ENCODE measurements at regions not wholly inside any gene's neighbourhood (a gene's known extent, or its start where the extent isn't known, plus 50 kb on each side); places are given as distances from the start of the nearest gene placed in this dataset.

GRCh38 chr7:9785211-9785610, 1188.5 kb upstream of the PHF14 start:
- Mint-ChIP-seq H3K4me1 (no peaks in the 10 kb centered on the region), H3K36me3 (no peaks in the 10 kb centered on the region), H3K4me3 (no peak overlapping the region), H3K9me3 (no peaks in the 10 kb centered on the region), H3K27ac (no peak overlapping the region), H3K27me3 (ENCODE audit: insufficient read depth, low read depth) (no peaks in the 10 kb centered on the region)
- H2AFZ ChIP-seq (replicated peaks) = no peak overlapping the region
- H3K9me3 ChIP-seq (ENCODE audit: low read depth) = no peaks in the 10 kb centered on the region
- H3K27ac ChIP-seq = no peak overlapping the region
- H3K27me3 ChIP-seq = no peaks in the 10 kb centered on the region
- DNase-seq (ENCODE audit: low spot score) = no peak
- no peaks in the 10 kb centered on the region for H4K20me1 ChIP-seq (ENCODE audit: low read depth)
- no peaks in the 10 kb centered on the region for H3K36me3 ChIP-seq
- H3K9ac ChIP-seq = no peak overlapping the region
- no peak overlapping the region for H3K4me2 ChIP-seq
- TF ChIP-seq EZH2 (IDR thresholded peaks at IDR 0.05) (no peak), EZH2phosphoT487 (IDR thresholded peaks at IDR 0.05) (no peak)
- TF ChIP-seq, protein P1, sequence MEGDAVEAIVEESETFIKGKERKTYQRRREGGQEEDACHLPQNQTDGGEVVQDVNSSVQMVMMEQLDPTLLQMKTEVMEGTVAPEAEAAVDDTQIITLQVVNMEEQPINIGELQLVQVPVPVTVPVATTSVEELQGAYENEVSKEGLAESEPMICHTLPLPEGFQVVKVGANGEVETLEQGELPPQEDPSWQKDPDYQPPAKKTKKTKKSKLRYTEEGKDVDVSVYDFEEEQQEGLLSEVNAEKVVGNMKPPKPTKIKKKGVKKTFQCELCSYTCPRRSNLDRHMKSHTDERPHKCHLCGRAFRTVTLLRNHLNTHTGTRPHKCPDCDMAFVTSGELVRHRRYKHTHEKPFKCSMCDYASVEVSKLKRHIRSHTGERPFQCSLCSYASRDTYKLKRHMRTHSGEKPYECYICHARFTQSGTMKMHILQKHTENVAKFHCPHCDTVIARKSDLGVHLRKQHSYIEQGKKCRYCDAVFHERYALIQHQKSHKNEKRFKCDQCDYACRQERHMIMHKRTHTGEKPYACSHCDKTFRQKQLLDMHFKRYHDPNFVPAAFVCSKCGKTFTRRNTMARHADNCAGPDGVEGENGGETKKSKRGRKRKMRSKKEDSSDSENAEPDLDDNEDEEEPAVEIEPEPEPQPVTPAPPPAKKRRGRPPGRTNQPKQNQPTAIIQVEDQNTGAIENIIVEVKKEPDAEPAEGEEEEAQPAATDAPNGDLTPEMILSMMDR (IDR thresholded peaks at IDR 0.05) = no peak
- H3F3A ChIP-seq (ENCODE audit: low read depth) = no peaks in the 10 kb centered on the region
- H3K79me2 ChIP-seq (ENCODE audit: low read depth) = no peaks in the 10 kb centered on the region
- no peaks in the 10 kb centered on the region for H3K4me1 ChIP-seq
- no peak overlapping the region for H3K4me3 ChIP-seq

GRCh38 chr7:9796241-9796640, 1177.4 kb upstream of the PHF14 start:
- no peaks in the 10 kb centered on the region for H3K27me3 Mint-ChIP-seq (ENCODE audit: insufficient read depth, low read depth)
- no peaks in the 10 kb centered on the region for H3K4me1 Mint-ChIP-seq
- no peaks in the 10 kb centered on the region for H3K4me1 ChIP-seq
- no peak overlapping the region for H3K9ac ChIP-seq
- H3K27ac ChIP-seq = no peak overlapping the region
- no peaks in the 10 kb centered on the region for H3K36me3 Mint-ChIP-seq
- TF ChIP-seq EZH2 (IDR thresholded peaks at IDR 0.05) (no peak), EZH2phosphoT487 (IDR thresholded peaks at IDR 0.05) (no peak)
- TF ChIP-seq, protein P1 (IDR thresholded peaks at IDR 0.05) = no peak
- H3K9me3 Mint-ChIP-seq = no peaks in the 10 kb centered on the region
- H3K36me3 ChIP-seq = no peaks in the 10 kb centered on the region
- no peaks in the 10 kb centered on the region for H4K20me1 ChIP-seq (ENCODE audit: low read depth)
- no peaks in the 10 kb centered on the region for H3K9me3 ChIP-seq (ENCODE audit: low read depth)
- DNase-seq (ENCODE audit: low spot score) = no peak
- H3K4me3 Mint-ChIP-seq = no peak overlapping the region
- H3K4me3 ChIP-seq = no peak overlapping the region
- no peak overlapping the region for H3K27ac Mint-ChIP-seq
- no peak overlapping the region for H2AFZ ChIP-seq (replicated peaks)
- no peaks in the 10 kb centered on the region for H3K79me2 ChIP-seq (ENCODE audit: low read depth)
- no peak overlapping the region for H3K4me2 ChIP-seq
- H3F3A ChIP-seq (ENCODE audit: low read depth) = no peaks in the 10 kb centered on the region
- no peaks in the 10 kb centered on the region for H3K27me3 ChIP-seq

- H3F3A ChIP-seq (ENCODE audit: low read depth) = no peaks in the 10 kb centered on the region
- no peaks in the 10 kb centered on the region for H3K4me1 ChIP-seq
- no peak overlapping the region for H3K27ac ChIP-seq
- no peak overlapping the region for H3K4me3 ChIP-seq
- no peaks in the 10 kb centered on the region for H3K36me3 ChIP-seq
- Mint-ChIP-seq H3K4me3 (no peak overlapping the region), H3K9me3 (peaks cover 9% of the 10 kb centered on the region), H3K36me3 (no peaks in the 10 kb centered on the region), H3K4me1 (no peaks in the 10 kb centered on the region), H3K27me3 (ENCODE audit: insufficient read depth, low read depth) (peaks cover 2% of the 10 kb centered on the region), H3K27ac (no peak overlapping the region)
- DNase-seq (ENCODE audit: low spot score) = no peak
- H2AFZ ChIP-seq (replicated peaks) = no peak overlapping the region
- H3K79me2 ChIP-seq (ENCODE audit: low read depth) = no peaks in the 10 kb centered on the region
- H3K9ac ChIP-seq = no peak overlapping the region
- H3K4me2 ChIP-seq = no peak overlapping the region
- no peaks in the 10 kb centered on the region for H3K9me3 ChIP-seq (ENCODE audit: low read depth)
- TF ChIP-seq, protein P1 (IDR thresholded peaks at IDR 0.05) = no peak
- no peak for TF ChIP-seq EZH2 (IDR thresholded peaks at IDR 0.05)
- no peak for TF ChIP-seq EZH2phosphoT487 (IDR thresholded peaks at IDR 0.05)
- H3K27me3 ChIP-seq = no peaks in the 10 kb centered on the region
- H4K20me1 ChIP-seq (ENCODE audit: low read depth) = no peaks in the 10 kb centered on the region
Measured at GRCh38 chr7:9822458-9823290, 1151.0 kb upstream of the PHF14 start.
